ENCODE measurements at regions not wholly inside any gene's neighbourhood (a gene's known extent, or its start where the extent isn't known, plus 50 kb on each side); places are given as distances from the start of the nearest gene placed in this dataset.

- POLR2A ChIA-PET, result no interaction called here
- no peak for TF ChIP-seq CTCF (IDR thresholded peaks at IDR 0.05)
Observed at GRCh38 chr4:189069772-189070171, 870.9 kb upstream of the FRG1 start.

GRCh38 chr4:189071241-189071640 is 869.4 kb upstream of the FRG1 start:
- Mint-ChIP-seq H3K27me3 (no peaks in the 10 kb centered on the region), H3K9me3 (peaks cover 19% of the 10 kb centered on the region), H3K4me3 (no peak overlapping the region), H3K36me3 (ENCODE audit: low read depth) (no peaks in the 10 kb centered on the region), H3K4me1 (ENCODE audit: low read depth) (no peaks in the 10 kb centered on the region), H3K27ac (no peak overlapping the region)
- Histone ChIP-seq H3K36me3 (ENCODE audit: insufficient read depth, low read length) (no peaks in the 10 kb centered on the region), H3K4me1 (ENCODE audit: insufficient read depth, low read length) (no peaks in the 10 kb centered on the region), H3K27ac (ENCODE audit: low read depth in 1 of 2, low read length in 2 of 2) (no peak overlapping the region), H3K9me3 (ENCODE audit: control insufficient read depth in 1 of 2, insufficient read depth in 1 of 2, low read length in 2 of 2) (no peaks in the 10 kb centered on the region), H3K27me3 (ENCODE audit: control insufficient read depth in 1 of 2, insufficient read depth in 2 of 2, low read length in 2 of 2) (no peaks in the 10 kb centered on the region), H3K4me3 (ENCODE audit: low read length) (no peak overlapping the region)
- no peak for ATAC-seq (ENCODE audit: poor library complexity)
- POLR2A ChIA-PET, result no interaction called here
- CTCF ChIA-PET, result no interaction called here
- intact Hi-C loops (cut with DNase I, micrococcal nuclease), result no loop called here
- TF ChIP-seq CTCF (IDR thresholded peaks at IDR 0.05), result no peak
- no peak for DNase-seq

More at GRCh38 chr4:189069772-189070171, 870.9 kb upstream of the FRG1 start:
- Mint-ChIP-seq H3K27me3 (no peaks in the 10 kb centered on the region), H3K36me3 (ENCODE audit: low read depth) (no peaks in the 10 kb centered on the region), H3K27ac (no peak overlapping the region), H3K9me3 (peaks cover 16% of the 10 kb centered on the region), H3K4me1 (ENCODE audit: low read depth) (no peaks in the 10 kb centered on the region), H3K4me3 (no peak overlapping the region)
- ATAC-seq (ENCODE audit: poor library complexity) (no peak), DNase-seq (no peak)
- Histone ChIP-seq H3K4me1 (ENCODE audit: insufficient read depth, low read length) (no peaks in the 10 kb centered on the region), H3K36me3 (ENCODE audit: insufficient read depth, low read length) (no peaks in the 10 kb centered on the region), H3K27me3 (ENCODE audit: control insufficient read depth in 1 of 2, insufficient read depth in 2 of 2, low read length in 2 of 2) (no peaks in the 10 kb centered on the region), H3K27ac (ENCODE audit: low read depth in 1 of 2, low read length in 2 of 2) (no peak overlapping the region), H3K9me3 (ENCODE audit: control insufficient read depth in 1 of 2, insufficient read depth in 1 of 2, low read length in 2 of 2) (no peaks in the 10 kb centered on the region), H3K4me3 (ENCODE audit: low read length) (no peak overlapping the region)
- intact Hi-C loops (cut with DNase I, micrococcal nuclease), result no loop called here
- CTCF ChIA-PET, result no interaction called here

GRCh38 chr4:189073739-189074138 is 866.9 kb upstream of the FRG1 start:
- Mint-ChIP-seq H3K4me1 (ENCODE audit: low read depth) (no peaks in the 10 kb centered on the region), H3K4me3 (no peak overlapping the region), H3K27ac (no peak overlapping the region), H3K27me3 (no peaks in the 10 kb centered on the region), H3K36me3 (ENCODE audit: low read depth) (no peaks in the 10 kb centered on the region), H3K9me3 (peaks cover 20% of the 10 kb centered on the region)
- DNase-seq (no peak), ATAC-seq (ENCODE audit: poor library complexity) (no peak)
- no peaks in the 10 kb centered on the region for H3K27me3 ChIP-seq (ENCODE audit: control insufficient read depth in 1 of 2, insufficient read depth in 2 of 2, low read length in 2 of 2)
- no peaks in the 10 kb centered on the region for H3K9me3 ChIP-seq (ENCODE audit: control insufficient read depth in 1 of 2, insufficient read depth in 1 of 2, low read length in 2 of 2)
- ChIA-PET CTCF (no interaction called here), POLR2A (no interaction called here)
- TF ChIP-seq CTCF (IDR thresholded peaks at IDR 0.05), result no peak
- no peak overlapping the region for H3K4me3 ChIP-seq (ENCODE audit: low read length)
- H3K27ac ChIP-seq (ENCODE audit: low read depth in 1 of 2, low read length in 2 of 2), result no peak overlapping the region
- H3K36me3 ChIP-seq (ENCODE audit: insufficient read depth, low read length), result no peaks in the 10 kb centered on the region
- no peaks in the 10 kb centered on the region for H3K4me1 ChIP-seq (ENCODE audit: insufficient read depth, low read length)
- intact Hi-C loops (cut with DNase I, micrococcal nuclease), result no loop called here

All from CD4-positive, alpha-beta T cell (primary cell).